Right lobe of liver (tissue), 6 donors: ENCODE measurements at regions not wholly inside any gene's neighbourhood (a gene's known extent, or its start where the extent isn't known, plus 50 kb on each side); places are given as distances from the start of the nearest gene placed in this dataset.

Experiments
- ATAC-seq, 4 donors: fragments of 200-7000 bp; cut with Tn5 transposase; one replicate each; pipeline ENCODE4 v1.9.1; 2020; ENCODE audit warnings: mild to moderate bottlenecking in 4 of 4, moderate library complexity in 4 of 4
- DNase-seq, 3 donors: peaks; one replicate each; pipeline ENCODE4 v3.0.0-alpha.2; 2020
- H3K27ac ChIP-seq, 3 donors: fragments of 200-600 bp; one replicate each; pipeline ENCODE4 v1.8.0; 2022
- H3K27me3 ChIP-seq, 2 donors: fragments of 200-600 bp; one replicate each; pipeline ENCODE4 v1.8.0; 2022
- H3K36me3 ChIP-seq, 4 donors: fragments of 200-600 bp; sonication (generic) in 1 of 4; one replicate each; pipeline versions ENCODE4 v1.5.1 to v1.8.0; 2017 to 2022; ENCODE audit warnings: control low read depth in 1 of 4
- H3K4me1 ChIP-seq, 4 donors: fragments of 200-600 bp; sonication (generic) in 1 of 4; one replicate each; pipeline versions ENCODE4 v1.5.1 to v1.8.0; 2017 to 2022; ENCODE audit warnings: control low read depth in 1 of 4
- H3K4me3 ChIP-seq, 3 donors: fragments of 200-600 bp; one replicate each; pipeline ENCODE4 v1.8.0; 2022
- H3K9me3 ChIP-seq, 4 donors: fragments of 200-600 bp; sonication (generic) in 1 of 4; one replicate each; pipeline versions ENCODE4 v1.5.1 to v1.8.0; 2017 to 2022; ENCODE audit warnings: control low read depth in 1 of 4
- POLR2A ChIP-seq: fragments of 450-650 bp; IDR thresholded peaks from one replicate; pipeline ENCODE4 v1.6.1; 2017; ENCODE audit warnings: antibody characterized with exemption, mild to moderate bottlenecking
- WGBS: methylation state at CpG from one replicate; pipeline ENCODE4 v1.1.6; 2018; ENCODE audit warnings: low coverage, low lambda C conversion rate; ENCODE audit not compliant: insufficient coverage; ENCODE audit errors: missing lambda C conversion rate; 5-methylcytosine and 5-hydroxymethylcytosine counted together
- intact Hi-C, 2 donors: fragments of 100-400 bp; cut with DNase I; formaldehyde crosslinking; loops; one replicate each; pipeline versions ENCODE4 v1.11.2 to v1.14.1; 2022
- TF ChIP-seq, protein P1 (sequence below), 4 donors: fragments of 200-600 bp in 3 of 4; fragments of 450-650 bp in 1 of 4; IDR thresholded peaks; one replicate each; pipeline versions ENCODE4 v1.5.1 to v1.8.0; 2016 to 2022; ENCODE audit warnings: antibody characterized with exemption in 4 of 4, mild to moderate bottlenecking in 2 of 4
- donor health status: DM: no; HTN: yes; CAD: no.
- donor health status: DM: no; HTN: no; CAD: no.
- donor health status: DM: no; HTN: no; CAD: no.
- donor health status: DM: no; HTN: yes; CAD: no.
- donor health status: DM: no; HTN: yes; CAD: no.

DNA sequence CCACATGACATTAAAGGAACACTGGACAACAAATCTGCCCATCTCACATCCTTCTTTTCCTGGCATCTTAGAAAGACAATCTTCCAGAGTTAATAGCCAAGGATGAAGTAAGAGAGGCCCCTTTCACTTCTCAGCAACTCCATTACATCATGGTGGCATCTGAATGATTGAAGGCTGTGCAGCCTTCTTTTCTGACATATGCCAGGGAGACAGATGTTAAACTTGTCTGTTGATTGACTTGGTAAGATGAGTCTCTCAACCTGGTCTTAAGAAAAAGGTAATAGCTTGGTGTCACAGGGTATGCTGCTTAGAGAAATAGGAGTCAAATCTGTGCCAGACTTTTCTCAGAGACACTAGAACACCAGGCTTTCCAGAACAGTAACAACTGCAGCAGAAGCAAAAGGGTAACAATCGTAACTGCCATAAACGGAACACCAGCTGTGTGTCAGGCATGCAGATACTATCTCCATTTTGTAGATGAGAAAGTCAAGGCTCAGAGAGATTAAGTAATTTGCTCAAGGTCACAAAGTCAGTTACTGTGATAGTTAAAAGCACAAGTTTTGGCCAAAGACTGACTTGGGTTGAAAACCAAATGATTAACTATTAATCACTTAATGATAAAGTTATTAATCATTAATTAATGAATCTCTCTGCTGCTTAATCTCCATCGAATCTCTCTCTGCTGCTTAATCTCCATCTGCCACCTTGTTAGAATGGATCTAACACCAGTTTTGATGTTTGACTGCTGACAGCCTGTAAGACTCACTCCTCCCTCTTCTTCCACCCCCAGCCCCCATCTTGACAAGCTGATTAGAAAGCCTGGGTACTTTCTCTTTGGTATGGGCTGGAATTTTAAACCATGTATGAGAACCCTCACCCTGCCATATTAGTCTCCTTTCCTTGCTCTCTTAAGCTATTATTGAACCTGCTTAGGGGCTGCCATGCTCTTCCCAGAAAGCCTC lies 353.5 kb downstream of the ENC1 start:
- H3K9me3 ChIP-seq: no peaks in the 10 kb centered on the region
- no peaks in the 10 kb centered on the region for H3K4me1 ChIP-seq
- no peak for DNase-seq
- ATAC-seq: no peak
- H3K36me3 ChIP-seq: no peaks in the 10 kb centered on the region
- TF ChIP-seq, protein P1, sequence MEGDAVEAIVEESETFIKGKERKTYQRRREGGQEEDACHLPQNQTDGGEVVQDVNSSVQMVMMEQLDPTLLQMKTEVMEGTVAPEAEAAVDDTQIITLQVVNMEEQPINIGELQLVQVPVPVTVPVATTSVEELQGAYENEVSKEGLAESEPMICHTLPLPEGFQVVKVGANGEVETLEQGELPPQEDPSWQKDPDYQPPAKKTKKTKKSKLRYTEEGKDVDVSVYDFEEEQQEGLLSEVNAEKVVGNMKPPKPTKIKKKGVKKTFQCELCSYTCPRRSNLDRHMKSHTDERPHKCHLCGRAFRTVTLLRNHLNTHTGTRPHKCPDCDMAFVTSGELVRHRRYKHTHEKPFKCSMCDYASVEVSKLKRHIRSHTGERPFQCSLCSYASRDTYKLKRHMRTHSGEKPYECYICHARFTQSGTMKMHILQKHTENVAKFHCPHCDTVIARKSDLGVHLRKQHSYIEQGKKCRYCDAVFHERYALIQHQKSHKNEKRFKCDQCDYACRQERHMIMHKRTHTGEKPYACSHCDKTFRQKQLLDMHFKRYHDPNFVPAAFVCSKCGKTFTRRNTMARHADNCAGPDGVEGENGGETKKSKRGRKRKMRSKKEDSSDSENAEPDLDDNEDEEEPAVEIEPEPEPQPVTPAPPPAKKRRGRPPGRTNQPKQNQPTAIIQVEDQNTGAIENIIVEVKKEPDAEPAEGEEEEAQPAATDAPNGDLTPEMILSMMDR (IDR thresholded peaks at IDR 0.05): no peak
- no peak for TF ChIP-seq POLR2A
- no peak overlapping the region for H3K27ac ChIP-seq
- H3K27me3 ChIP-seq: no peaks in the 10 kb centered on the region
- intact Hi-C loops: no loop called here
- no peak overlapping the region for H3K4me3 ChIP-seq
- 18% methylated on average over 3 of the region's 3 CpGs for WGBS

DNA sequence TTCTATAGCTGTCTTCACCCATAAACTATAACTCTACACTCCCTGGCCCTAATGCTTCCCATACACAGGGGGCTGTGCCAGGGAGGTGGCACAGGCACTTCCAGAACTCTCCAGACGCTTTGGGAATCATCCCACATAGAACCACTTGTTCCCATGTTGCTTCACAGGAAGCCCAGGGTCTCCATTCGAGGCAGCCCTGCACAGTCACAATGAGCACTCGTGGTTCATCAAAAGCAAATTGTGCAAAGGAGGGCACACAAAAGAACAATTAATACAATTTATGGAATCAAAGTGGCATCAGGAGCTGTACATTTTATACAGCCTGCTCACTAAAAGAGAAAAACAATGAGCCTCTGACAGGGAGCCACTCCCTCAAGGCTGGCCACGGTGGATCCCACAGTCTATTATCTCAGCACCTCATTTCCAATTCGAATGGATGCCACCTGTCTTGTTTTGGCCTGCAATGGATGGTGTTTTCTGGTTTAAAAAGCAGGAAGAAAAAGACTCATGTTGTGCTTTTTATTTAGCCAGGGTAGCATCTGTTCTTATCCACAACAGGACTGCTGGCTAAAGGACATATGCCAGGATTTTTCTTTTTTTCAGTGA lies 354.8 kb downstream of the ENC1 start:
- ATAC-seq (no peak), DNase-seq (no peak)
- H3K4me1 ChIP-seq: no peaks in the 10 kb centered on the region
- TF ChIP-seq, protein P1 (IDR thresholded peaks at IDR 0.05): no peak
- TF ChIP-seq POLR2A: no peak
- H3K36me3 ChIP-seq: no peaks in the 10 kb centered on the region
- H3K27ac ChIP-seq: no peak overlapping the region
- H3K9me3 ChIP-seq: no peaks in the 10 kb centered on the region
- intact Hi-C loops: no loop called here
- no peak overlapping the region for H3K4me3 ChIP-seq
- H3K27me3 ChIP-seq: no peaks in the 10 kb centered on the region
- 62% methylated on average over 3 of the region's 5 CpGs for WGBS

DNA sequence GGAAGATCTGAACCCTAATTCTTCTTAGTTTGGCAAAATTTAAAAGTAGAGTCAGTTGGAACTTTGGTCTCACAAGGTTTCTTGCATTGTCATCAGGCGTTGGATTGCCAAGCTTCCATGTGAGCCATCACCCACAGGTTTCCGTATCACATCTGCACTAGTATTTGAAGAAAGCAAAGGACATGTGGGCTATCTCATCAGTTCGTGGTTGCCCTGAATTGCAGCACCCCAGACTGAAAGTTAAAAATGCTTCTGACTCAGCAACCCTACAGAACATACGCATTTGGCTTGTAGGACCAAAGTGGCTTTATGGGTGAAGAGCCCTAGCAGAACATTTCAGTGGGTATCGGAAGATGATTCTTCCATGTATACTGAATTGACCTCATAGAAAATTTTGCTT lies 358.0 kb downstream of the ENC1 start:
- intact Hi-C loops: no loop called here
- H3K9me3 ChIP-seq: no peaks in the 10 kb centered on the region
- no peaks in the 10 kb centered on the region for H3K4me1 ChIP-seq
- TF ChIP-seq, protein P1 (IDR thresholded peaks at IDR 0.05): no peak
- no peak for TF ChIP-seq POLR2A
- H3K36me3 ChIP-seq: no peaks in the 10 kb centered on the region
- WGBS: 59% methylated on average over 5 of the region's 5 CpGs
- ATAC-seq: no peak
- H3K27me3 ChIP-seq: no peaks in the 10 kb centered on the region
- no peak overlapping the region for H3K27ac ChIP-seq
- no peak for DNase-seq
- H3K4me3 ChIP-seq: no peak overlapping the region

DNA sequence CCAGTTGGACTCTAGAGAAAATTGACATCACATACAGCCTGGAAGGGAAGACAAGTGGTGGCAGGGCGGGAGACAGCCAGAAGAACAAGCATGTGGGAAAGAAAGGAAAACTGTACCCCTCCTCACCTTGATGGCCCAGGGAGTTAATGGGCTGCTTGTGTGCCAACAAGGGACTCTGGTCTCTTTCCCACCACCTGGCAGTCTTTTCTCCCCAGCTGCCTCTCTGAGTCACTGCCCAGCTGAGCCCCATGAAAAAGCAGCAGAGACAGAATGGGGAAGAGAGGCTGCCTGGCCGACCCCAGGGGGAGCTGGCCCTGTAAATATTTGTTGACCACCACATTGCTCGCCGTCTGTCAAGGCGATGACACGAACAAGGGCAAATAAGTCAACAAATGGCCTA lies 359.4 kb downstream of the ENC1 start:
- intact Hi-C loops: no loop called here
- TF ChIP-seq POLR2A: no peak
- TF ChIP-seq, protein P1 (IDR thresholded peaks at IDR 0.05): no peak
- no peak for ATAC-seq

More for the DNA sequence above, 359.4 kb downstream of the ENC1 start:
- Histone ChIP-seq H3K36me3 (no peaks in the 10 kb centered on the region), H3K4me3 (no peak overlapping the region), H3K27ac (no peak overlapping the region), H3K27me3 (no peaks in the 10 kb centered on the region), H3K4me1 (no peaks in the 10 kb centered on the region), H3K9me3 (no peaks in the 10 kb centered on the region)
- 61% methylated on average over 4 of the region's 6 CpGs for WGBS
- DNase-seq: no peak
